ENCODE measurements at regions not wholly inside any gene's neighbourhood (a gene's known extent, or its start where the extent isn't known, plus 50 kb on each side); places are given as distances from the start of the nearest gene placed in this dataset.

DNA sequence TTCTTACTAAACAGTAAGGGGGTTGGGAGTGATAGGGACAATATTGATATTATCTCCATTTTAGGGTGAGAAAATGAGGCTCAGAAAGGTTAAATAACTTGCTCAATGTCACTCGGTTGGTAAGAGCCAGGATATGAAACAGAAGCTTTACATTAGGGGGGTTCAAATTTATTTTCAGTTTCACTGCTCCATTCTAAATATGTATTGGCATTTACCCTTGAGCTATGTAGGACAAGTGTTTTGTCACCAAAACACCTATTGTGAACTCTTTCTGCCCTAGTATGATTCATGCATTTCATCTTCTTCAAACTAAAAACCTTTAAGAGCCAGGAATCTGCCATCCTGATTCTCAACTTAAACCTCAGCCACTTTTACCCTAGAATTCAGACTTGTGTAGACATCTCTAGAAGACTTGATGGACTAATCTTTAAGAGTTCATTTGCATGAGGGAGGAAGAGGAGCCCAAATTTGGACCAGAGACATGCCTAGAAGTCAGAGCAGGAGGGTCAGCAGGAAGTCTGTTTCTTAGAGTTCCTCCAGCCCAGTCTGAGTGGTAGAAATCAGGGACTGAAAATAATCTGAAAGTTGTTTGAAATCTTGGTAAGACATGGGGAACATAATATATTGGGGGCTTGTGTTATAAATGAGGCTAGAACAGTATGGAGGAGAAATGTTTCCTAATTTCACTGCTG is 129.4 kb upstream of the ATP5MC3 start:
- H3K36me3 ChIP-seq (ENCODE audit: low read depth) = no peaks in the 10 kb centered on the region
- H3K27ac ChIP-seq = no peak overlapping the region
- no peak overlapping the region for H3K9ac ChIP-seq
- no peak for TF ChIP-seq EZH2phosphoT487 (IDR thresholded peaks at IDR 0.05; ENCODE audit: insufficient read depth, low read depth)
- TF ChIP-seq EZH2 (IDR thresholded peaks at IDR 0.05; ENCODE audit: insufficient read depth, poor library complexity, severe bottlenecking) = no peak
- no peaks in the 10 kb centered on the region for H3K9me3 ChIP-seq (ENCODE audit: low read depth)
- no peak overlapping the region for H3K4me3 ChIP-seq
- H3K4me1 ChIP-seq (ENCODE audit: insufficient read depth) = no peaks in the 10 kb centered on the region
- DNase-seq = no peak
- 36 to 50% methylated on average over 1 of the region's 1 CpG for WGBS, 2 experiments (ENCODE audit: low coverage in 1 of 2, low lambda C conversion rate in 2 of 2, missing lambda C conversion rate in 2 of 2)
- H4K20me1 ChIP-seq (ENCODE audit: insufficient read depth) = no peaks in the 10 kb centered on the region
- no peaks in the 10 kb centered on the region for H3K9me2 ChIP-seq (ENCODE audit: insufficient read depth)
- H3K4me2 ChIP-seq (ENCODE audit: unreplicated experiment) = no peak overlapping the region
- H3K27me3 ChIP-seq (replicated peaks; ENCODE audit: insufficient read depth) = peaks cover 12% of the 10 kb centered on the region
- no peaks in the 10 kb centered on the region for H3K79me2 ChIP-seq (ENCODE audit: insufficient read depth)
- no peak overlapping the region for H2AFZ ChIP-seq
- no peaks in the 10 kb centered on the region for H3F3A ChIP-seq (ENCODE audit: insufficient read depth)
- in situ Hi-C loops (cut with MboI) = loop anchor here (25.0 kb wide), 1 partner anchor 599 kb away; no protein-coding TSS in a partner anchor

DNA sequence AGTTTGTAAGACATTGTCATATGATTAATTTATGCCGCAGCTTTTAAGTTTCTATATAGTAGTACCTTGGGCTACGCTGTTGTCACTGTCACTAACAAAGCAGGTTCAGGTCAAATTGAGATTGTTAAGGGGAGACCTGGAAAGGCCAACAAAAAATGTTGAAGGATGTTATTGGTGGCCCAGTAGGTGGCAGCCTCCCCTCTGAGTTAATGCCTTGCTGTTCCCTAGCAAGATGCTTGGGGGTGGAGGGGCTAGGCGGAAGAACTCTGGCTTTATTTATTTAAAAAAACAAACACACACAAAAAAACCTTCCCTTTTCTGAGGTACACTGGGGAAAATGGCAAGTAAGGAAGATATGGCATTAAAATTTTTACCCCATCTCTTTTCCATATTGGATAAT is 128.3 kb upstream of the ATP5MC3 start:
- TF ChIP-seq EZH2 (IDR thresholded peaks at IDR 0.05; ENCODE audit: insufficient read depth, poor library complexity, severe bottlenecking) (no peak), EZH2phosphoT487 (IDR thresholded peaks at IDR 0.05; ENCODE audit: insufficient read depth, low read depth) (no peak)
- Histone ChIP-seq H3K4me1 (ENCODE audit: insufficient read depth) (no peaks in the 10 kb centered on the region), H3K36me3 (ENCODE audit: low read depth) (no peaks in the 10 kb centered on the region), H3K9ac (no peak overlapping the region), H3K9me2 (ENCODE audit: insufficient read depth) (no peaks in the 10 kb centered on the region), H3K4me3 (no peak overlapping the region), H3K79me2 (ENCODE audit: insufficient read depth) (no peaks in the 10 kb centered on the region), H4K20me1 (ENCODE audit: insufficient read depth) (no peaks in the 10 kb centered on the region), H2AFZ (no peak overlapping the region), H3K27me3 (replicated peaks; ENCODE audit: insufficient read depth) (peaks cover 12% of the 10 kb centered on the region), H3K4me2 (ENCODE audit: unreplicated experiment) (no peak overlapping the region), H3F3A (ENCODE audit: insufficient read depth) (no peaks in the 10 kb centered on the region), H3K27ac (no peak overlapping the region), H3K9me3 (ENCODE audit: low read depth) (no peaks in the 10 kb centered on the region)
- 2 to 5% methylated on average over 3 of the region's 3 CpGs for WGBS, 2 experiments (ENCODE audit: low coverage in 1 of 2, low lambda C conversion rate in 2 of 2, missing lambda C conversion rate in 2 of 2)
- in situ Hi-C loops (cut with MboI) = loop anchor here (25.0 kb wide), 1 partner anchor 597 kb away; no protein-coding TSS in a partner anchor
- peak; percentile 51 for DNase-seq

DNA sequence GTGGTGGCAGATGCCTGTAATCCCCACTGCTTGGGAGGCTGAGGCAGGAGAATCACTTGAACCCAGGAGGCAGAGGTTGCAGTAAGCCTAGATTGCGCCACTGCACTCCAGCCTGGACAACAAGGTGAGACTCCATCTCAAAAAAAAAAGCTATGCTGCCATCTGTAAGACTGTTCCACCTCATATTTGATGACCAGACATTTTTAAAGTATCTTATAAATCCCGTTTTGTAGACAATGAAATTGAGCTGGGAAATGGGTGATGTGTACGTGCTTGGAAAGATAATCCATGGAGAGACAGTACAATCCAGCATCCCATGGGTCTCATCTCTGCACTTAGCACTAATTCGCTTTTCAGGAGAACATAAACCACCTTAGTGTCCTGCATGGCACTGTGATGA is 126.5 kb upstream of the ATP5MC3 start:
- in situ Hi-C loops (cut with MboI) = loop anchor here (25.0 kb wide), 1 partner anchor 596 kb away; no protein-coding TSS in a partner anchor
- TF ChIP-seq EZH2 (IDR thresholded peaks at IDR 0.05; ENCODE audit: insufficient read depth, poor library complexity, severe bottlenecking) (no peak), EZH2phosphoT487 (IDR thresholded peaks at IDR 0.05; ENCODE audit: insufficient read depth, low read depth) (no peak)
- no peaks in the 10 kb centered on the region for H3K9me2 ChIP-seq (ENCODE audit: insufficient read depth)

DNA sequence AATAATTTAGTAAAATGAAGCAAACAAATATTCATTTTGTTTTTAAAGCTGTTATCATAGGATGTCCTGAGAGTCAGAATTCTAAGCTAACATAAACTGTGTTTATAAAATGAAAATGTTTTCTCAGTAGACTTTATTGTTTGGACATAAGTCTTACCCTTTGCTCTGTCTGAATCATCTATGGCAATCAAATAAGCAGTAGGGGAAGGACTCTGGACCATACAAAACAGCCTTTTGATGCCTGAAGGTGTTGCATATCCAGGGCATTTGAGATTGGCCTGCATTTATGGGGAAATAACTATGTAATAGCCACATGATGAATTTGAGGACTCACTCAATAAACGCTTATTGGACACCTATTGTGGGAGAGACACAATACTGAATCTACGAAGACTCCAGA is 123.0 kb upstream of the ATP5MC3 start:
- Histone ChIP-seq H3K4me1 (ENCODE audit: insufficient read depth) (no peaks in the 10 kb centered on the region), H2AFZ (no peak overlapping the region), H3K79me2 (ENCODE audit: insufficient read depth) (no peaks in the 10 kb centered on the region), H3K9me2 (ENCODE audit: insufficient read depth) (no peaks in the 10 kb centered on the region), H3K27ac (no peak overlapping the region), H3K36me3 (ENCODE audit: low read depth) (no peaks in the 10 kb centered on the region), H3K9ac (no peak overlapping the region), H3K4me2 (ENCODE audit: unreplicated experiment) (no peak overlapping the region), H3F3A (ENCODE audit: insufficient read depth) (no peaks in the 10 kb centered on the region), H3K4me3 (no peak overlapping the region), H3K9me3 (ENCODE audit: low read depth) (no peaks in the 10 kb centered on the region), H3K27me3 (replicated peaks; ENCODE audit: insufficient read depth) (peaks cover 8% of the 10 kb centered on the region), H4K20me1 (ENCODE audit: insufficient read depth) (no peaks in the 10 kb centered on the region)
- in situ Hi-C loops (cut with MboI) = loop anchor here (25.0 kb wide), 1 partner anchor 592 kb away; no protein-coding TSS in a partner anchor
- TF ChIP-seq EZH2 (IDR thresholded peaks at IDR 0.05; ENCODE audit: insufficient read depth, poor library complexity, severe bottlenecking) = no peak
- TF ChIP-seq EZH2phosphoT487 (IDR thresholded peaks at IDR 0.05; ENCODE audit: insufficient read depth, low read depth) = no peak
- 61 to 66% methylated on average over 2 of the region's 2 CpGs for WGBS, 2 experiments (ENCODE audit: low coverage in 1 of 2, low lambda C conversion rate in 2 of 2, missing lambda C conversion rate in 2 of 2)
- no peak for DNase-seq

More for the DNA sequence above, 126.5 kb upstream of the ATP5MC3 start:
- no peak overlapping the region for H3K27ac ChIP-seq
- no peaks in the 10 kb centered on the region for H4K20me1 ChIP-seq (ENCODE audit: insufficient read depth)
- no peaks in the 10 kb centered on the region for H3K4me1 ChIP-seq (ENCODE audit: insufficient read depth)
- H2AFZ ChIP-seq = no peak overlapping the region
- H3F3A ChIP-seq (ENCODE audit: insufficient read depth) = no peaks in the 10 kb centered on the region
- H3K9me3 ChIP-seq (ENCODE audit: low read depth) = no peaks in the 10 kb centered on the region
- no peak overlapping the region for H3K4me2 ChIP-seq (ENCODE audit: unreplicated experiment)
- no peaks in the 10 kb centered on the region for H3K79me2 ChIP-seq (ENCODE audit: insufficient read depth)
- H3K9ac ChIP-seq = no peak overlapping the region
- peaks cover 8% of the 10 kb centered on the region for H3K27me3 ChIP-seq (replicated peaks; ENCODE audit: insufficient read depth)
- DNase-seq = no peak
- no peaks in the 10 kb centered on the region for H3K36me3 ChIP-seq (ENCODE audit: low read depth)
- no peak overlapping the region for H3K4me3 ChIP-seq
- 35 to 41% methylated on average over 4 of the region's 4 CpGs for WGBS, 2 experiments (ENCODE audit: low coverage in 1 of 2, low lambda C conversion rate in 2 of 2, missing lambda C conversion rate in 2 of 2)

All from GM23248 (cell line).